GM23248 (cell line): ENCODE measurements at regions not wholly inside any gene's neighbourhood (a gene's known extent, or its start where the extent isn't known, plus 50 kb on each side); places are given as distances from the start of the nearest gene placed in this dataset.

Source experiments
- EZH2 ChIP-seq: fragments of 200-600 bp; sonication (generic); IDR thresholded peaks from 2 replicates; pipeline ENCODE4 v1.6.1; 2018; ENCODE audit warnings: antibody characterized with exemption, mild to moderate bottlenecking; ENCODE audit not compliant: insufficient read depth, poor library complexity, severe bottlenecking
- EZH2phosphoT487 ChIP-seq: fragments of 200-600 bp; sonication (generic); IDR thresholded peaks from 2 replicates; pipeline ENCODE4 v1.6.1; 2018; ENCODE audit warnings: antibody characterized with exemption, moderate library complexity, mild to moderate bottlenecking, low read depth; ENCODE audit not compliant: insufficient read depth

- no peak for TF ChIP-seq EZH2
- TF ChIP-seq EZH2phosphoT487 = no peak
These were observed 85.5 kb downstream of the PMAIP1 start for GRCh38 chr18:59985289-59985688.
